AG04450 (cell line): ENCODE measurements at regions not wholly inside any gene's neighbourhood (a gene's known extent, or its start where the extent isn't known, plus 50 kb on each side); places are given as distances from the start of the nearest gene placed in this dataset.

Experiments
- CTCF ChIA-PET: fragments of 300-600, 350-600 bp; formaldehyde crosslinking; extraction: SDS; loops from one replicate; lab custom pipeline; 2022; ENCODE audit warnings: antibody characterized with exemption, inconsistent platforms; lab: Charles Lee
- POLR2A ChIA-PET: fragments of 350-600 bp; formaldehyde crosslinking; extraction: SDS; loops from one replicate; lab custom pipeline; 2021; ENCODE audit warnings: antibody characterized with exemption, inconsistent platforms; lab: Yijun Ruan, JAX
- DNase-seq: peaks from one replicate; pipeline ENCODE4 v3.0.0-alpha.2; 2011; ENCODE audit warnings: low read depth, low spot score
- H3K27ac ChIP-seq: one replicate; pipeline ENCODE4 v1.5.1; 2012; ENCODE audit warnings: low read depth, low read length, control low read depth
- H3K27me3 ChIP-seq: one replicate; pipeline ENCODE4 v1.6.0; 2012; ENCODE audit warnings: low read length; ENCODE audit not compliant: control insufficient read depth, insufficient read depth
- H3K4me3 ChIP-seq: 2 replicates; pipeline ENCODE4 v1.5.1; 2011; ENCODE audit warnings: mild to moderate bottlenecking, low read depth, low read length, control low read depth
- H3K9me3 ChIP-seq: 2 replicates; pipeline ENCODE4 v1.5.1; 2012; ENCODE audit warnings: low read length; ENCODE audit not compliant: control insufficient read depth, insufficient read depth
- CTCF ChIP-seq: IDR thresholded peaks from 2 replicates; pipeline ENCODE4 v1.5.1; 2011; ENCODE audit warnings: low read depth, low read length, control low read depth, inconsistent platforms

- TF ChIP-seq CTCF = no peak
- ChIA-PET POLR2A (no interaction called here), CTCF (no interaction called here)
- Histone ChIP-seq H3K27ac (no peak overlapping the region), H3K9me3 (peaks cover 24% of the 10 kb centered on the region), H3K27me3 (no peaks in the 10 kb centered on the region), H3K4me3 (no peak overlapping the region)
- no peak for DNase-seq
Measured at GRCh38 chr7:21221130-21221529, 206.8 kb upstream of the SP4 start.

DNA sequence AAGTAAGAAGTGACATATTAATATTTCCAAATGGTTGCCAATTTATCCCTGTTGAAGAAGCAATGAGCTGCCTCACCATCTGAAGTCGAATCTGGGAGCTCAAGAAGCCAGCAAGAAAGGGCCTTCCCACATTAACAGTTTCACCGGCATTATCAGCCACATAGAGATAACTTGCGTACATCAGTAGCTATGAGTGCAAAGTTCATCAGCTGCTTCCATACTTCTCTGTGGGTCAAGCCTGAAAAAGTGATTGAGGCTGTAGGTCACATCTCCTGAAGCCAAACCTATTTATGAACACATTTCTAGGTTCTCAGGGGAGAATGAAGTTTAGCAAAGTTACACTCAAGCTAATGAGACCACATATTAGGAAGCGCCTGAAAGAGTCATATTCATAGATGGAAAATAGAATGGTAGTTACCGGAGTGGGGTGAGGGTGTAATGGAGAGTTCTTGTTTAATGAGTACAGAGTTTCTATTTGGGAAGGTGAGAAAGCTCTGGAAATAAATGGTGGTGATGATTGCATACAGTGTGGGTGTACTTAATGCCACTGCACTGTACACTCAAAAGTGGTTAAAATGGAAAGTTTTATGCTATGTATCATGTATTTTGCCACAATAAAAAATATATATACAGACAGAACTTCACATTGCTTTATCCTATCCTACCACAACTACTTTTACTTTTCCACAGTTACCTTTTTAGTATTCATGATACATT is 189.3 kb upstream of the SP4 start:
- ChIA-PET POLR2A (no interaction called here), CTCF (interaction anchor here (0.9 kb wide), 1 partner anchor 23 kb away, joined by 3 read pairs; no protein-coding TSS in a partner anchor)
- DNase-seq = no peak

DNA sequence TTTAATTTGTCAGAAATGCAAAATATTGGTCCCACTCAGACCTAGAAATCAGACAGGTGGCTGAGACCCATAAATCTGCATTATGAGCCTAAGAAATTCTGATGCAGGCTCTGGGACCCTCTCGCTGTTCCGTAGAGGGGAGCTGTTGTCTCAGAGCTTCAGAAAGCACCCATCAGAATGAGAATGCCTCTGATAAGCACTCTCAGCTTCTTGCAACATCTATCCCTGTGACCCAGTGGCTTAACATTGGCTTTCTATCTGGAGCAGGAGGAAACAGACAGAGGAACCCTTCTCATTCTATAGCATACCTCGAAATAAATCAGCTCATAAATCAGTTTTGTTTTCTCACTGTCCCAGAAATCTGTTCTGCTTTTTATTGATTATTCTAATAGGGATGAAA is 184.6 kb upstream of the SP4 start:
- ChIA-PET POLR2A (no interaction called here), CTCF (interaction anchor here (0.9 kb wide), 1 partner anchor 11 kb away, joined by 3 read pairs; no protein-coding TSS in a partner anchor)
- no peak for DNase-seq
- H3K27me3 ChIP-seq = no peaks in the 10 kb centered on the region
- no peak for TF ChIP-seq CTCF
- H3K27ac ChIP-seq = no peak overlapping the region
- no peaks in the 10 kb centered on the region for H3K9me3 ChIP-seq
- no peak overlapping the region for H3K4me3 ChIP-seq

More for the DNA sequence above, 189.3 kb upstream of the SP4 start:
- H3K9me3 ChIP-seq = peaks cover 3% of the 10 kb centered on the region
- no peak for TF ChIP-seq CTCF
- no peak overlapping the region for H3K27ac ChIP-seq
- no peak overlapping the region for H3K4me3 ChIP-seq
- no peaks in the 10 kb centered on the region for H3K27me3 ChIP-seq

DNA sequence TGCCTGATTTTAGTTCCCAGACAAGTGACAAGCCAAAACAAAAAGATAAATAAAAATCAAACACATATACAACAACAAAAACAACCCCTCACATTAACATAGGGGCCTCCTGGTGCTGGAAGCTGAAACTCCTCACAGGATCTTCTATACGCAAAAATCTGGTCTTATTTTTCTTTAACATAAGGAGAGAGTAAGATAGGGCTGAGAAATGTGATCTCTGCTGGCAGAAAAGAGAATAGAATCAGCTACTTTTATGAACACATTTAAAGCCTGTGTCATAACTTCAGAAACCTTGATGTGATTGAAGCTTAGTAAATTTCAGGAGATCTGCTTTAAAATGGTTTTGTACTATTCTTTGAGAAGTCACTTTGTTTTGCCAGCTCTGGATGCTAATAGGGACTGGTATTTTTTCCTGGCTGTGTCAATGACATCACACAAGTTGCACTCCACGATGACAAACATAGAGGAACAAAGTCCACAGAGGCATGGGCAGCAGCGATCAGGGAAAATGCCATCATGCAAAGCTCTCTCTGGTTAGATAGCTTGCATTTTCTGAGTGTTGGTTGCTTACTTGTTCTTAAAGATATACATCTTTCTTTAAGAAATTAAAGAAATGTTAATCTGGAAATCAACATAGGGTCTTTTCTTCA is 176.6 kb upstream of the SP4 start:
- no peak for TF ChIP-seq CTCF
- Histone ChIP-seq H3K4me3 (no peak overlapping the region), H3K9me3 (no peaks in the 10 kb centered on the region), H3K27me3 (no peaks in the 10 kb centered on the region), H3K27ac (no peak overlapping the region)
- DNase-seq = no peak
- POLR2A ChIA-PET = no interaction called here
- CTCF ChIA-PET = interaction anchor here (1.2 kb wide), 1 partner anchor 832 kb away, joined by 4 read pairs; no protein-coding TSS in a partner anchor
